Kasumi-1 (cell line): ENCODE measurements at regions not wholly inside any gene's neighbourhood (a gene's known extent, or its start where the extent isn't known, plus 50 kb on each side); places are given as distances from the start of the nearest gene placed in this dataset.
"Not testable (repeated sequence)": the region's sequence is repeated elsewhere in the genome, so short reads cannot be mapped to it uniquely, and the experiment has no call there.

Experiments
- DNase-seq, 2 experiments: peaks; one replicate each; lab custom pipeline; 2025; lab: John Stamatoyannopoulos, UW

DNA sequence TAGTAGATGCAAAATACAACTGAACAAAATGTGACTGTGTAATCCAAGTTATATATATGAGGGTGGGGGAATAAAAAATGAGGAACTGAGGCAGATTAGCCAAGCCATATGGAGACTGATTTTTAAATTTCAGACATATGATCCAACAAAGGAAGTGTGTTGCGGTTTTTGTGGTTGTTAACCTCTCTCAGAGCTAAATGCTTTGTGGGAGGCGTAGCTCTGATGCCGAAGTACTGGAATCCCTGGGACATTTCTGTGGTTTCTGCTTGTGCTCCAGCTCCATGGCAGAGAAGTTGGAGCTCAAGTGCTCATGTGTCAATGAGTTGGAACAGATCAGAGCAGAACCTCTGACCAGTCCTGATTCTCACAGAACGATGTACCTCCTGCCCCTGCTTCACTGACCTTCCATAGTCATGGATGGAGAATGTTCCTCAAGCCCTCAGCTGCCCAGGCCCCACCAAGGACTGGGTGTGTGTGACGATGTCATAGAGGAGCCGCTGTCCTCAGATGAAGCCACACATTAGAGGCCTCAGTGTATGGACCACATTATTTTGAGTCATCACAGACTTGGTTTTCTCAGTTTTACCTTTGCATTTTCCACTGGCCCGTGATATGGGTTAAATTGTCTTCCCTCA is 107.6 kb downstream of the SOX1 start:
- peak; percentile 6 to 10 for DNase-seq

DNA sequence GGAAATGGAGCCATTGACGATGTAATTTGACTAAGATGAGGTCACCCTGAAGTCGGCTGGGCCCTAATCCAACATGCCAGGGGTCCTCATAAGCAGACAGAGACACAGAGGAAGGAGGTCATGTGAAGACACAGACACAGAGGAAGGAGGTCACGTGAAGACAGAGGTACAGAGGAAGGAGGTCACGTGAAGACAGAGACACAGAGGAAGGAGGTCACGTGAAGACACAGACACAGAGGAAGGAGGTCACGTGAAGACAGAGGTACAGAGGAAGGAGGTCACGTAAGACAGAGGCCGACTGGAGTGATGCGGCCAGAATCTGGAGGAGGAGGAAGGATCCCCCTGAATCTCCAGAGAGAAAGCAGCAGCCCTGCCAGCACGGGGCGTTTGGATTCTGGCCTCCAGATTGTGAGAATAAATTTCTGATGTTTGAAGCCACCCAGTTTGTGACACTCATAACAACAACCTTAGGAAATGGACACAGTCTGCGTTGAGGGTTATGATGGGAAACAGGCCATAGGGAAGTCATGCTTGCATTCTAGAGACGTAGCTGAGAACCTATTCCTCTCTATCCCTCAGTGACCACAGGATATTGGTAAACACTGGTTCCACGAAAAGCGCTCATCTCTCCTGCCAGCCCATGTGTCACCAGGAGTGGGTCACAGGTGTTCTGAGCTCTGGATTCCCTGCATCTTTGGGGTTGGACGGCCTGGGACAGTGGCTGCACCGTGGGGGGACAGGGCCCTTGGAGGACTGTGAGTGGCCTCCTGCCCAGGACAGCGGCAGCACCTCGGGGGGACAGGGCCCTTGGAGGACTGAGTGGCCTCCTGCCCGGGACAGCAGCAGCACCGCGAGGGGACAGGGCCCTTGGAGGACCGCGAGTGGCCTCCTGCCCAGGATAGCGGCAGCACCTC is 108.5 kb downstream of the SOX1 start:
- DNase-seq = no peak

DNA sequence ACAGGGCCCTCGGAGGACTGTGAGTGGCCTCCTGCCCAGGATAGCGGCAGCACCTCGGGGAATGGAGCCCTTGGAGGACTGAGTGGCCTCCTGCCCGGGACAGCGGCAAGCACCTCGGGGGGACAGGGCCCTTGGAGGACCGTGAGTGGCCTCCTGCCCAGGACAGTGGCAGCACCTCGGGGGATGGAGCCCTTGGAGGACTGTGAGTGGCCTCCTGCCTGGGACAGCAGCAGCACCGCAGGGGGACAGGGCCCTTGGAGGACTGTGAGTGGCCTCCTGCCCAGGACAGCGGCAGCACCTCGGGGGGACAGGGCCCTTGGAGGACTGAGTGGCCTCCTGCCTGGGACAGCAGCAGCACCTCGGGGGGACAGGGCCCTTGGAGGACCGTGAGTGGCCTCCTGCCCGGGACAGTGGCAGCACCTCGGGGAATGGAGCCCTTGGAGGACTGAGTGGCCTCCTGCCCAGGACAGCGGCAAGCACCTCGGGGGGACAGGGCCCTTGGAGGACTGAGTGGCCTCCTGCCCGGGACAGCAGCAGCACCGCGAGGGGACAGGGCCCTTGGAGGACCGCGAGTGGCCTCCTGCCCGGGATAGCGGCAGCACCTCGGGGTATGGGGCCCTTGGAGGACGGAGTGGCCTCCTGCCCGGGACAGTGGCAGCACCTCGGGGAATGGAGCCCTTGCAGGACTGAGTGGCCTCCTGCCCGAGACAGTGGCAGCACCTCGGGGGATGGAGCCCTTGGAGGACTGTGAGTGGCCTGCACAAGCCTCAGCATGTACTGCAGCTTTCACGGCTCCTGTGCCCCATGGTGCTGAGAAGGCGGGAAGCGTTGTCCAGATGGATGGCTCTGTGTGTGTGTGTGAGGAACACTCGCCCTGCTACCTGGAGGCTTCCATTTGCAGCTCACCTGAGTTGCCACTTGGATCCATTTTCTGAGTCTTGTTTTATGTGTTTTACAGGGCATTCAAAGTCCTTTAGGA is 109.5 kb downstream of the SOX1 start:
- not testable (repeated sequence) for DNase-seq

DNA sequence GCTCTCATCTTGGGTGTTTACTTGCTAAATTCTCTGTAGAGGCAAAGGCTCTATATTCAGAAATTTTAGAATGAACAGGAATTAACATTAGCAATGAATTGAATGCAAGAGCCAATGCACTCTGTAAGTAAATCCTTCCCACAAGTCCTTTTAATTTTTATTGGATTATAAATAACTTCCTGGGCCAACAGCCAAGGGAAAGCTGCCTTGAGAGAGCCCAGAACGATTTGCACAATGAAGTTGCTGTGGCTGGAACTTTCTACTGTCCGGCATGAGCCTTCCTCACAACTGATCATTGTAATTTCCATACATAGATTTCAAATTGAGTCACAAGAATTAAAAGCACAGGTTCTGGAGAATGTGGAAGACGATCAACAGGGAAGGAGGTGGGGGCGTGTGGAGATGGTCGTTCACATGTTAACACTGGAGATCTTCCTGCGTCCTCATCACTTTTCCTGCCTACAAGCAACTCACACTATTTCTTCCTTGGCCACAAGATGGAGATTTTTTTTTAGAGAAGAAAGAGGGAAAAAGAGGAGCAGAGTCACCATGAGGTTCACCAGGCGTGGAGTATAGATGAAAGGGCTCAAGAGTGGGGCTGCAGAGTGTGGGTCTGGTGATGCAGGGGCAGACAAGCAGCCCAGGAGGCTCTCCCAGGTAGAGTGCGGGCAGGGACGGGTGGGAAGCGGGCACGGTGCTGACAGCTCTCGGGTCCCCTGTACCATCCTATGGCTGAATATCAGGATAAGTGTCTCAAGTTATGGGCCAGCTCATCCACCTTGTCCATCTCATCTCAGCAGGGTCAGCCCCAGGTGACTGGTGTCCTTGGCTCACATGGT is 110.7 kb downstream of the SOX1 start:
- no peak for DNase-seq

DNA sequence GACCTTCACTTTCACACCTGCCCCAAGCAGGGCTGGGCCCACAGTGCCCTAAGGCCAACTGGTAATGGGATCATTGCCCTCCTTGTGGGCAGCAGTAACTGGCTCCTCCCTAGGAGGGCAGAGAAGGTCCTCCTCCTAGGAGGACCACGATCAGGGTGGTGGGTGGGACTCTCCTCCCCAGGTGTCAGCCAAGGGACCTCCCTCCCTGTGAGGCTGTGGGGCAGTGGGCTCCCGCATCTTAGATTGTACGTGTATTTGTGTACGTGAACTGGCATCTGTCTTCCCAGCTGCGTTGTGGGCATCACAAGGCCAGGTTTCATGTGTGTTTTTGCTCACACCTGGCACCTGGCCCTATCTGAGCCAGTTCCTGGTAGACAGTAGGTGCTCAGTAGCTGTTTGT is 111.8 kb downstream of the SOX1 start:
- DNase-seq = no peak

DNA sequence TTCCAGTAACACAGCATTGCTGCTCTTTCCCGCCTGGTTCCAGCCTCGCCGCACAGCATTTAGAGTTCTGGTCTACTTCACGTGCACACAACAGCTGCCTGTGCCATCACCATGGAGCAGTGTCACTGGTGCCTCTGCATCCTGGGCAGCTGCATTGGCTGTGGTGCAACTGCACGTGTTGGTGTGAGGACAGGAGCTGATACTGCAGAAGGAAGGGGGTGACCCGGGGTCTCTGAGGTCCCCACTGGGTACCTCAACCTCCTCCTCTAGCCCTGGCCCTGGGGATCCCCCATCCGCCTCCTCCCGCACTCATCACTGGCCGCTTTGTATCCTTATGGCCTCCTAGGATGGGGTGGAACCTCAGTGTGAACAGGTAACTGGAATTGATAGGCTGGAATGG is 112.5 kb downstream of the SOX1 start:
- DNase-seq = no peak

DNA sequence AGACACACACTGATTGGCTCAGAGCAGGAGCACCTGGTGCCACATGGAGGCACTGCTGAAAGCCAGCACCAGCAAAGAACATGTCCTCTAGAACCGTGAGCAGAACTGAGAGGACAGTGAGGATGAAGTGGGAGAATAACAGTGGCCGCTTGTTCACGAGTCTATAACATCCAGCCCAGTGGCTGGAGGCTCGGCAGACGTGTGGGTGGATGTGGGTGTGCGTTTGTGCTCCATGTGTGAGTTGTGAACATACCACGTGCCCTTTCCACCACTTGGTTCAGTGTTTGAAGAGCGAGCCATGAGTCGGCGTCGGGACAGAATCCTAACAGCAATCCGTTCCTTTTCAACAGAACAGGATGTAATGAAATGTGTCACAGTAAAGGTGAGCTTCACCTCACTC is 113.0 kb downstream of the SOX1 start:
- DNase-seq = no peak

DNA sequence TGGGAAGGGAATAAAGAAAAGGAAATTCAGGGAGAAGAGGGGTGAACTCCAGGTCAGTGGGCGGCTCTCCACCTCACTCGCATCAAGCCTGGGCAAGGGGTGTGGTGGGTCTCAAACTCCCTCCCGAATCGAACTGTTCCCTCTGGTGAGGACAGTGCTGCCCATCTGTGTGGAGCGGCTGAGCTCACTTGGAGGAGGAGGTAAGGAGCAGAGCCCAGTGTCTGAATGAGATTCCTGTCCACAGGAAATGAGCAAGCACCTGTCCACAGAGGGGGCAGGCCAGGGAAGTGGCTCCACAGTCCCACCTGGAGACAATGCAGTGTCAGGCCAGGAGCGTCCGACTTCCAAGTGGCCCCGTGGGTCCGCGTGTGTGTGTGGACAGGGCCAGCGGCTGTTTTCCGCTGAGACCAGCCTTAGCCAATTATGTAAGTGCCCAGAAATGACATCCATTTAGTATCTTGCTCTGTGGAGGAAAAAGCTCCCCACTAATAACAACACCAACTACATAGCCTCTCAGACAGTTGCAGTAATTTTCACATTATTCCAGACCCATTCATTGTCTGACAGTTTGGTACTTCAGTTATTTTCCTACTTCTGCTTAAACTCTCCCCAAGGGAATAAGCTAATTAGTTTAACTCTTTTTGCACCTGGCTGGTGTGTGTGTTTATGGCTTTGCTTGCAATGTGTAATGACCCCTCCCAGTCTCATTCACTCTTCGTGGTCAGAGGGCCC is 114.6 kb downstream of the SOX1 start:
- DNase-seq = no peak

DNA sequence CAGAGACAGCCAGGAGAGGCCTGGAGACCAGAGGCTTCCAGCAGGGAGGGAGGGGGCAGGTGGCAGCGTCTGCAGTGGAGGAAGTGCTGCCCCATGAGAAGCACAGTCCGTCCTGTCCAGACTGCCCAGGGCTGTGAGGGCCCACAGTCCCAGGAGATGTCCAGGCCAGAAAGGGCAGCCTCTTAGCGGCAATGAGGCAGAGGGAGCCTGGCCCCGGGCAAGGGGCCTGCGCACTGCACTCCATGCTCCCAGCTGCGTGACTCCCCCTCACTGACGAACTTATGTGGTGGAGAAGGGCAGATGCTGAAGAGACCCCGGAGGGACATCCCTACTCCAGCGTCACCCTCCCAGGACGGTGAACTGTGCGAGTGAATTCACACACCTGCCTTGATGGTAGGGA is 115.3 kb downstream of the SOX1 start:
- DNase-seq = no peak

DNA sequence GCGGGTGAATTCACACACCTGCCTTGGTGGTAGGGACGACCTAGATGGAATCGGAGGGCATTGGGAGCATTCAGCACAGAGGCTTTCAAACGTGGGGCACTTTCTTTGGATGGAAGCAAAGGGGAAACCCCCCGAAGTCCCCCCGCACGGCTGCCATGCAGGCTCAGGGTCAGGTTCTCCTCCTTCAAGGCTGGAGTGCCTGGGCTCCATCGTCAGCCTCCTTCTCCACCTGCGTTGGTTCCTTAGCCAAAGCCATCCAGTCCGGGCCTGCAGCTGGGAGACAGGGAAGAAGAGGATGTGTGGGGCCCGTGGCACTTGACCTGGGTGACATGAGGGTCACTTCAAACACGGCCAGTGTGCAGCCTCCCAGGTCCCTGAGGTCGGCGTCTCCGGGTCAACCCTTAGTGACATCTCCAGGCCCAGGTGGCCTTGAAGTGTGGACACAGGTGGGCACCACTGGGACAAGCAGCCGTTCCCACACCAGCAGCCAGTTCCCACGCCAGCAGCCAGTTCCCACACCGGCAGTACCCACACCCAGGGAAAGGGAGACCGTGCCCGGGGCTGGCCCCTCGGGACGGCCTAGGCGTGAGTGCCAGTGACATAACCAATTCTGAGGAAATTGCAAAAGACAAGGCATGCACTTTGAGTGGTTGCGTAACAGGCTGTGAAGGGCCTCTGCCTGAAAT is 116.0 kb downstream of the SOX1 start:
- DNase-seq = peak in 1 of 2 experiments; percentile 5

DNA sequence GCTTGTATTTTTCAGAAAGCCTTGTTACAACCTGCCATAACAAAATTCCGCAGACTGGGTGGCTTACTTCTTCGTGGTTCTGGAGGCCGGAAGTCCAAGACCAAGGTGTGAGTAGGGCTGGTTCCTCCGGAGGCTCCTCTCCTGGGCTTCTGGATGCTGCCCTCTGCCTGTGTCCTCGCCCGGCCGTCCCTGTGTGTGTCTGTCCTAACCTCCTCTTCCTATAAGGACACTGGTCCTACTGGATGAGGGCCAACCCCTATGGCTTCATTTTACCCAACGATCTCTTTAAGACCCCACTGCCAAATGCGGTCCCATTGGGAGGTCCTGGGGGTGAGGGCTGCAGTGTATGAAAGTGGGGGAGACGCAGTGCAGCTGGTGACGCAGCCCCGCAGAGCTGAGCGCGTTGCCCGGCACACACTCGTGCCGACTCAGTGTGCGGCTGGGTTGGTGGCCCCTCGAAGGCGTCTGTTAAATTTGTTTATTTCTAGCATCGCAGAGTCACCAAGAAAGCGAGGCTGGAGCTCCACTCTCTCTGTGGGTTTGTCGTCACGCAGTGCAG is 116.7 kb downstream of the SOX1 start:
- no peak for DNase-seq

DNA sequence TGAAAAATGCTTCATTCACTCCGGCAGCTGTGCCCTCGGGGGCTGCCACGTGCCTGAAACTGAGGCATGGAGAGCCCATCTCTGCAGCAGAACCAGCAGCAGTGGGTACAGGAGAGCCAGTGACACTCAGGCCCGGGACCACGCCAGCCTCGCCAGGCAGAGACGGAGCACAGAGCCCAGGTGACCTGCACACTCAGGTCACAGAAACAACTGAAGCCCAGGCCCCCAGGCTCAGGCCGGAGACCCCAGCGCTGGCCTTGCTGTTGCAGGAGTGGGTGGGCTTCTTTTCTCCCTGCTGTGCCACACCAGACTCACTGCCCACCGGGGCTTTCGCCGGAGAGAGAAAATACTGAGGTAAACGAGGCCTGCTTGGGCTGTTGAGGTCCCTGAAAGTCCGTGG is 117.3 kb downstream of the SOX1 start:
- DNase-seq = no peak

DNA sequence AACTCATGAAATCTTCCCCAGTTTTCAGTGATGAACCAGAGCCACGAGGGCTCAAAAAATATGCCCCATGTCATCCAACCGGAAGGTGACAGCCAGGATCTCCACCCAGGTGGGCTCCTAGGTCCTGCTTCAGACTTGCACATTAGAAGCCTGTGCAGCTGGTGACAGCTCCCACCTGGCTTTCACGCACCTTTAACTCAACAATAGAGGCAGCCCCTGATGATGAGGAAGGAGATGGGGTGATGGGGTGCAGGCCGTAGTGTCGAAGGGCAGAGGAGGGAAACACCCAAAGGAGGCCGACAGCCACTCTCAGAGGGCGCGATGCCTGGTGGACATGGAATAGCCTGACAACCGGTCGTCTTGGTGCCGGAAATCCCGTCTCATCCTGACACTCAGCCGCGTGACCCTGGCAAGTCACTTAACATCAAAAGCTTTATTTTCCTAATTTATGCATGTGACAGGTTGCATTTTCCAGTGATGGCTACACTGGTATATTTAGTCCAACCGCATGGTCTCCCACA is 118.0 kb downstream of the SOX1 start:
- no peak for DNase-seq

DNA sequence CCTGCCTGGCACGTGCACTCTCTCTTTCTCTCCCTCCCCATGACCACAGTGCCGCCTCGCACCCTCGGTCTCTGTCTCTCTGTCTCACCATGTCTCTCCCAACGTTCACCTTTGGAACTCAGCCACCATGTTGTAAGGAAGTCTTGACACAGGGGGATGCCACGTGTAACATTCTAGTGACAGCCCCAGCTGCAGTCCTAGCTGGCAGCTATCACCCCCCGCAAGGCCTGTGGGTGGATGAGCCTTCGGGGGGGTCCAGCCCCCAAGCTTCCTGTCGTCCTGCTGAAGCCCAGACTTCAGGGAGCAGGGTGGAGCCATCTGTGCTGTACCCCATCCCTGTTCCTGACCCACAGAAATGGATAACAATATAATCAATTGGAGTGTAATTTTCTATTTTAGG is 118.5 kb downstream of the SOX1 start:
- no peak for DNase-seq

DNA sequence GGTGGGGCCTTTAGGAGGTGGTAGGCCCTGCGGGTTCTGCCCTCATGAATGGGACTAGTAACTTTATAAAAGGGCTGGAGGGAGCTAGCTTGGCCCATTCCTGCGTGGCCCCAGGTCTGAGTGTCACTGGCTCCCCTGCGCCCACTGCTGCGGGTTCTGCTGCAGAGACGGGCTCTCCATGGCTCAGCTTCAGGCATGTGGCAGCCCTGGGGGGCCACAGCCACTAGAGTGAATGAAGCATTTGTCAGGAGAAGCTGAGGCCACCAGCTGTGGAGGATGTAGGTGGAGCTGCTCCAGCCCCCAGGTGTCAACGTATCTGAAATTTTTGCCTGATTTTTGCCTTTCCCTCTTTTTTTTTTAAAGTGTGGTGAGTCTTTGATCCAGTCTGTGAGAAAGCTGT is 119.1 kb downstream of the SOX1 start:
- no peak for DNase-seq

DNA sequence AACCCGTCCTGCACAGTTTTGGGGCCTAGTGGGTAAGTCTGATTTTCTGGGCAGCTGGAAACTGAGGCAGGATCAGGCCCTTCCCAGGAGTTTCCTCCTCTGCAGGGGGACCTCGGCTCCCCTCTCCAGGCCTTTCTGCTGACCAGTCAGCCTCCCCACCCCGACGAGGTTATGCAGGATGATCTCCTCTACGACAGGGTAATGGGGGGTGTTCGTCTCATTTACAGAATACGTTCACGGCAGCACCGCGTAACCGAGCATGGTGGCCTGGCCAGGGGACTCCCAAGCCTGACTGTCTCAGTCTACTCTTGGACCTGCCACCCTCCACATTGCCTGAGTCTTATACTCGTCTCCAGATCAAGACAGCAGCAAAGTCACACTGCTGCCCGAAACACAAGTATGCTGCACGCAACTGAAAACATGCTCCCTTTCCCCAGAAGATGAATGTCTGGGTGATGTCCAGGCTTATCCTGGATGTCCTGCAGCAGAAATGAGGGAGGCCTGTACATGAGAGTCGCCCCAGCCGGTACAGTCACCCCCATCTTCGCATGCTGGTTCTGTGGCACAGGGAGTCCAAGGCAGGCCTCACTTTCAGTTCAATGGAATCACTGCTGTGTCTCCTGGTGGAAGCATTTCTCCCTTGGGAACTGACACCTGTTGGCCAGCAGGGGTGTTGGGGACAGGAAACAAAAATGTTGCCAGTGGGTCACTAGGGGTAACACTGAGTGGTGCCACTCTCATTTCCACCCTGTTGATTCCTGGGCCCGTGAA is 120.8 kb downstream of the SOX1 start:
- no peak for DNase-seq

DNA sequence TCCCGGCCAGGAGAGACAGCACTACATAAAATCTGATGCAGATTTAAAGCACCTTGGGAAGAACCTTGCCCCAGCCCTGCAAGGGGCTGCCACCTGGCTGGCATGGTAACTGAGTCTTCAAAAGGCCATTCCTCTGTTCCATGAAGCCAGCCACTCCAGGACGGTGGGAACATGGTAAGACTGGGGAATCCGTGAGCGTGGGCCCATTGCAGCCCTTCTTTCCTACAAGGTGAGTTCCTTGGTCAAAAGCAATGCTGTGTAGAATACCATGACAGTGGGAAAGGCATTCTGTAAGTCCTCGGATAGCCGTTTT is 121.3 kb downstream of the SOX1 start:
- DNase-seq = no peak

DNA sequence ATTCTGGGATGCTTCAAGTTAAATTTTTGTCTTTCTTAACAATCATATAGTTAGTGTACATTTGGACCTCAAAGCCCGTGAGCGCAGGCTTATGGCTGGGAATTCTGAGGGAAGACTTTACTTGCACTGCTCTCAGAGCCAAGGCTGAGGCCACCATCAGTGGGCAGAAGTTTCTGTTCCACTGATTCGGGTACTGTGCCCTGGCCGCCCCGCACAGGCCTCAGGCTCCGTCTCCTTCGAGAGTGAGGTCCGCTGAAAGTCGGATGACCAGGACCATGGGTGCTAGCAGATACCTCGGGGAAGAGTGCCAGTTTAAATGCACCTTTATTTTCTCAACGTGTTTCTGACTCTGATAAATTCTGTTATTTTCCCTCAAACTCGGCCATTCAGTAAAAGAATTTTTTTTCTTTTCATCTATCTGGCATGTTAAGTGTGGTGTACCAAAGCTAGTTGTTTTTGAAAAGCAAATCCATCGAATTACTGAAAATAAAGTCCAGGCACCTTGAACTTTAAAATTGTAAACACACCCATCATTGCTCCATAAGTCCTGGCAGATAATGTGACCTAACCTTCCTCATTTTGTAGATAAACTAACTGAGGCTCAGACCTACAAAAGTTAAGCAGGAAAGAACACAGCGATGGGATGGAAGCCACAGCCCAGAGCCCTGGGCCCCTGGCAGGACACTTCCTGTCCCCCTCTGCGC is 126.7 kb downstream of the SOX1 start:
- no peak for DNase-seq
